CD4-positive, alpha-beta T cell (primary cell): ENCODE measurements at regions not wholly inside any gene's neighbourhood (a gene's known extent, or its start where the extent isn't known, plus 50 kb on each side); places are given as distances from the start of the nearest gene placed in this dataset.

Experiments used
- ATAC-seq: fragments of 200-7000 bp; cut with Tn5 transposase; one replicate; pipeline ENCODE4 v1.10.0; 2022; ENCODE audit warnings: mild to moderate bottlenecking; ENCODE audit not compliant: poor library complexity
- CTCF ChIA-PET: fragments of 350-600 bp; sonication (Branson Sonifier 250); formaldehyde crosslinking; loops from one replicate; lab custom pipeline; 2021; ENCODE audit warnings: antibody characterized with exemption, inconsistent platforms; lab: Charles Lee
- POLR2A ChIA-PET: fragments of 350-600 bp; sonication (Branson Sonifier 250); formaldehyde crosslinking; loops from one replicate; lab custom pipeline; 2021; ENCODE audit warnings: antibody characterized with exemption, inconsistent platforms; lab: Charles Lee
- DNase-seq, 14 experiments: peaks; one replicate each; pipeline ENCODE4 v3.0.0-alpha.2; 2013 to 2020; ENCODE audit warnings: mixed read lengths in 2 of 14
- H3K27ac ChIP-seq, 2 donors: one replicate each; pipeline versions ENCODE4 v1.5.1 to v1.7.0; 2013; ENCODE audit warnings: low read length in 2 of 2, low read depth in 1 of 2, mild to moderate bottlenecking in 1 of 2
- H3K27me3 ChIP-seq, 2 experiments: 1 replicate in 1 of 2; 2 replicates in 1 of 2; pipeline versions ENCODE4 v1.6.1 to v1.7.0; 2013; ENCODE audit warnings: low read length in 2 of 2, control low read depth in 1 of 2, mild to moderate bottlenecking in 1 of 2, moderate library complexity in 1 of 2; ENCODE audit not compliant: insufficient read depth in 2 of 2, control insufficient read depth in 1 of 2
- H3K36me3 ChIP-seq: one replicate; pipeline ENCODE4 v1.6.1; 2013; ENCODE audit warnings: low read length, control low read depth; ENCODE audit not compliant: insufficient read depth
- H3K4me1 ChIP-seq: one replicate; pipeline ENCODE4 v1.6.1; 2013; ENCODE audit warnings: low read length, control low read depth; ENCODE audit not compliant: insufficient read depth
- H3K4me3 ChIP-seq: one replicate; pipeline ENCODE4 v1.5.1; 2013; ENCODE audit warnings: mild to moderate bottlenecking, low read length, moderate library complexity
- H3K9me3 ChIP-seq, 2 experiments: 1 replicate in 1 of 2; 2 replicates in 1 of 2; pipeline versions ENCODE4 v1.6.1 to v1.7.0; 2013; ENCODE audit warnings: low read length in 2 of 2, mild to moderate bottlenecking in 2 of 2, control low read depth in 1 of 2, moderate library complexity in 1 of 2; ENCODE audit not compliant: control insufficient read depth in 1 of 2, insufficient read depth in 1 of 2
- H3K27ac Mint-ChIP-seq: one replicate; pipeline ENCODE4 v1.8.0; 2020; ENCODE audit warnings: mixed read lengths
- H3K27me3 Mint-ChIP-seq: one replicate; pipeline ENCODE4 v1.8.0; 2021; ENCODE audit warnings: mixed read lengths
- H3K36me3 Mint-ChIP-seq: one replicate; pipeline ENCODE4 v1.8.0; 2021; ENCODE audit warnings: low read depth, mixed read lengths
- H3K4me1 Mint-ChIP-seq: one replicate; pipeline ENCODE4 v1.8.0; 2021; ENCODE audit warnings: low read depth, mixed read lengths
- H3K4me3 Mint-ChIP-seq: one replicate; pipeline ENCODE4 v1.8.0; 2020; ENCODE audit warnings: mild to moderate bottlenecking, mixed read lengths
- H3K9me3 Mint-ChIP-seq: one replicate; pipeline ENCODE4 v1.8.0; 2020; ENCODE audit warnings: mixed read lengths
- intact Hi-C, 2 experiments: fragments of 100-400 bp; cut with DNase I in 1 of 2; cut with micrococcal nuclease in 1 of 2; formaldehyde crosslinking; loops; one replicate each; pipeline versions ENCODE4 v1.15.1 to v1.9.0; 2023 to 2025; cut with DNase I, micrococcal nuclease
- TF ChIP-seq, protein P1 (sequence below): fragments of 200-600 bp; IDR thresholded peaks from one replicate; pipeline ENCODE4 v1.8.0; 2022; ENCODE audit warnings: antibody characterized with exemption, mild to moderate bottlenecking

DNA sequence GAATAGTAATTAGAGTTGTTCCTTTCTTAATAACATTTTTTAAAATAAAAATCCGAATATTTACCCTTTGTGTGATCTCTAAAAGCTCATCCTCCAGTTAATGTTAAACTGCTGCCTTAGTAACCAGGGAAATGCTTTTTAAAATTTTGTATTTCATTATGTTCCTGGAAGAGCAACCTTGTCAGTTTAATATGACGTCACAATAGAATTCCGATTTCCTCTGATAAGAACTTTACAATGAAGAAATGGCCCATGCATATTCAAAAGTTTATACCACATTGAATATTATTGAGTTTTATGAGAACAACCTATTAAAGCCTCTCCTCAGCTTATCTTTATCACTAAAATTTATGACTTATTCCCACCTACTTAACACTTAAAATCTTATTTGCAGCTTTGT, 1566.6 kb downstream of the EFNB2 start:
- no peaks in the 10 kb centered on the region for H3K9me3 Mint-ChIP-seq
- ChIA-PET POLR2A (no interaction called here), CTCF (no interaction called here)
- Histone ChIP-seq H3K27me3 (no peaks in the 10 kb centered on the region), H3K27ac (no peak overlapping the region), H3K4me3 (no peak overlapping the region), H3K36me3 (no peaks in the 10 kb centered on the region), H3K4me1 (no peaks in the 10 kb centered on the region), H3K9me3 (no peaks in the 10 kb centered on the region)
- H3K36me3 Mint-ChIP-seq, result no peaks in the 10 kb centered on the region
- ATAC-seq, result no peak
- H3K27me3 Mint-ChIP-seq, result no peaks in the 10 kb centered on the region
- no peak overlapping the region for H3K27ac Mint-ChIP-seq
- no peak for DNase-seq
- no peaks in the 10 kb centered on the region for H3K4me1 Mint-ChIP-seq
- TF ChIP-seq, protein P1, sequence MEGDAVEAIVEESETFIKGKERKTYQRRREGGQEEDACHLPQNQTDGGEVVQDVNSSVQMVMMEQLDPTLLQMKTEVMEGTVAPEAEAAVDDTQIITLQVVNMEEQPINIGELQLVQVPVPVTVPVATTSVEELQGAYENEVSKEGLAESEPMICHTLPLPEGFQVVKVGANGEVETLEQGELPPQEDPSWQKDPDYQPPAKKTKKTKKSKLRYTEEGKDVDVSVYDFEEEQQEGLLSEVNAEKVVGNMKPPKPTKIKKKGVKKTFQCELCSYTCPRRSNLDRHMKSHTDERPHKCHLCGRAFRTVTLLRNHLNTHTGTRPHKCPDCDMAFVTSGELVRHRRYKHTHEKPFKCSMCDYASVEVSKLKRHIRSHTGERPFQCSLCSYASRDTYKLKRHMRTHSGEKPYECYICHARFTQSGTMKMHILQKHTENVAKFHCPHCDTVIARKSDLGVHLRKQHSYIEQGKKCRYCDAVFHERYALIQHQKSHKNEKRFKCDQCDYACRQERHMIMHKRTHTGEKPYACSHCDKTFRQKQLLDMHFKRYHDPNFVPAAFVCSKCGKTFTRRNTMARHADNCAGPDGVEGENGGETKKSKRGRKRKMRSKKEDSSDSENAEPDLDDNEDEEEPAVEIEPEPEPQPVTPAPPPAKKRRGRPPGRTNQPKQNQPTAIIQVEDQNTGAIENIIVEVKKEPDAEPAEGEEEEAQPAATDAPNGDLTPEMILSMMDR, result no peak
- intact Hi-C loops, result no loop called here
- no peak overlapping the region for H3K4me3 Mint-ChIP-seq

DNA sequence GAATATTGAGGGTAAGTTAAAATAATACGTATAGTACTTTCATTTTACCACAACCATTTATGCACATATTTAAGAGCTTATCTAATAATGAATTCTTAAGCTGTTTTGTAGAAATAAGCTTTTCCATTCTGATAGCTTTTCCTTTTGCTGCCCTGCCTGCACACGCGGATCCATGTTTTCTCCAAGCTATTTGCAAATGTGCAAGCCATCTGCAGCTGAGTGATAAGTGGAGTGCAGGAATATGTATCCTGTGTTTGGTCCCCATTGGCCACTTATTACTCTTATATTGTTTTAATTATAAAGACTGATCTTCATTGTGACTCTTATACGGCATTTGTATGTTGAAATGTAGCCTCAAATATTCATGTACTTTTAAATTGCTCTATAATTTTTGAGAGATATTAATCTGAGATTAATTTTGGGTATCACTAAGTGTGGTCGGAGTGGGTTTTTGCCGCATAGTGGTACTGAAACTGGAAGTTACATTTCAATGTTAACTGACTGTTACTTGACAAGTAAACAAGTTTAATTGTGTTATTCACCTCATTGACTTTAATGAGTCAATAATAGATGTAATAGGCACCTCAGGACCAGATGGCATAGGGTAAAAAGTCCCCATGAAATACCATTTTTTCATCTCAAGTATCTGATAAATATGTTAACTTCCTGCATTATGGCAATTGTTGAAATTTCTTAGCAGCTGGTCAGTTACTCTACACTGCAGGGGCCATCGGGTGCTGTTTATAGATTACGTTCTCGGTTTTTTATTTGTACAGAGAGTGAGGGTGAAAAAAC, 1567.4 kb downstream of the EFNB2 start:
- Histone ChIP-seq H3K27me3 (no peaks in the 10 kb centered on the region), H3K27ac (no peak overlapping the region), H3K4me1 (no peaks in the 10 kb centered on the region), H3K4me3 (no peak overlapping the region), H3K36me3 (no peaks in the 10 kb centered on the region), H3K9me3 (no peaks in the 10 kb centered on the region)
- H3K4me1 Mint-ChIP-seq, result no peaks in the 10 kb centered on the region
- ChIA-PET CTCF (no interaction called here), POLR2A (no interaction called here)
- H3K9me3 Mint-ChIP-seq, result no peaks in the 10 kb centered on the region
- no peaks in the 10 kb centered on the region for H3K27me3 Mint-ChIP-seq
- DNase-seq (no peak), ATAC-seq (no peak)
- H3K36me3 Mint-ChIP-seq, result no peaks in the 10 kb centered on the region
- intact Hi-C loops, result no loop called here
- no peak overlapping the region for H3K27ac Mint-ChIP-seq
- TF ChIP-seq, protein P1, result no peak
- no peak overlapping the region for H3K4me3 Mint-ChIP-seq

DNA sequence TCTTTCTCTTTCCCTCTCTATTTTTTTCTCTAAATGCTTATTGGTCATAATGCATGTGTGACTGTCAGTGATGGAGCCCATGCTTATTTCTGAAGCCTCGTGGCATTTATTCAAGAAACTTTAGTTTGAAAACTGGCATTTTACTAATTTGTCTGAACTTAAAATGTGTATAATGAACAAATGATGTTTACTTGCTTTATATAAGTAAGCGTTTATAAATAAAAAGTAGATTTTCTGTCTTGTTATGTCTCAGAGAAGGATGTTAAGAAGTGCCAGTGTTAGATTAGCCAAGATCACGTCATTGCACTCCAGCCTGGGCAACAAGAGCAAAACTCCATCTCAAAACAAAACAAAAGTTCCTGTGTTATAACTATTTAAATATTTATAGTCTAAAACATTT, 1568.1 kb downstream of the EFNB2 start:
- H3K4me3 Mint-ChIP-seq, result no peak overlapping the region
- H3K9me3 ChIP-seq, result no peaks in the 10 kb centered on the region
- H3K36me3 ChIP-seq, result no peaks in the 10 kb centered on the region
- no peaks in the 10 kb centered on the region for H3K4me1 Mint-ChIP-seq
- H3K4me1 ChIP-seq, result no peaks in the 10 kb centered on the region
- no peaks in the 10 kb centered on the region for H3K9me3 Mint-ChIP-seq
- intact Hi-C loops, result no loop called here
- no peaks in the 10 kb centered on the region for H3K27me3 ChIP-seq
- no peaks in the 10 kb centered on the region for H3K27me3 Mint-ChIP-seq
- no peak overlapping the region for H3K27ac Mint-ChIP-seq
- DNase-seq, result no peak
- POLR2A ChIA-PET, result no interaction called here
- no peaks in the 10 kb centered on the region for H3K36me3 Mint-ChIP-seq
- H3K4me3 ChIP-seq, result no peak overlapping the region
- no peak overlapping the region for H3K27ac ChIP-seq
- CTCF ChIA-PET, result no interaction called here
- TF ChIP-seq, protein P1, result no peak
- ATAC-seq, result no peak
